Right atrium auricular region (tissue), 2 donors: ENCODE measurements at regions not wholly inside any gene's neighbourhood (a gene's known extent, or its start where the extent isn't known, plus 50 kb on each side); places are given as distances from the start of the nearest gene placed in this dataset.
"Not testable (repeated sequence)": the region's sequence is repeated elsewhere in the genome, so short reads cannot be mapped to it uniquely, and the experiment has no call there.

Experiments
- DNase-seq: peaks from one replicate; pipeline ENCODE4 v3.0.0-alpha.2; 2019; ENCODE audit warnings: low spot score
- H3K27ac ChIP-seq, 2 donors: fragments of 200-600 bp; sonication (generic); 1 replicate in 1 of 2; 2 replicates in 1 of 2; pipeline ENCODE4 v1.5.1; 2016 to 2019
- H3K27me3 ChIP-seq, 2 donors: fragments of 200-600 bp; sonication (generic); one replicate each; pipeline versions ENCODE4 v1.5.1 to v1.6.0; 2017 to 2019
- H3K36me3 ChIP-seq: fragments of 200-600 bp; sonication (generic); one replicate; pipeline ENCODE4 v1.5.1; 2016
- H3K4me1 ChIP-seq, 2 donors: fragments of 200-600 bp; sonication (generic); one replicate each; pipeline versions ENCODE4 v1.5.1 to v1.6.0; 2017 to 2019
- H3K4me3 ChIP-seq, 2 donors: fragments of 200-600 bp; sonication (generic); 1 replicate in 1 of 2; 2 replicates in 1 of 2; pipeline ENCODE4 v1.5.1; 2017 to 2019; ENCODE audit warnings: mild to moderate bottlenecking in 1 of 2, moderate library complexity in 1 of 2
- H3K9me3 ChIP-seq, 2 donors: fragments of 200-600 bp; sonication (generic); one replicate each; pipeline ENCODE4 v1.5.1; 2019
- TF ChIP-seq, protein P1 (sequence below), 2 donors: fragments of 200-600 bp; sonication (generic); IDR thresholded peaks; one replicate each; pipeline ENCODE4 v1.5.1; 2019; ENCODE audit warnings: antibody characterized with exemption in 2 of 2

DNA sequence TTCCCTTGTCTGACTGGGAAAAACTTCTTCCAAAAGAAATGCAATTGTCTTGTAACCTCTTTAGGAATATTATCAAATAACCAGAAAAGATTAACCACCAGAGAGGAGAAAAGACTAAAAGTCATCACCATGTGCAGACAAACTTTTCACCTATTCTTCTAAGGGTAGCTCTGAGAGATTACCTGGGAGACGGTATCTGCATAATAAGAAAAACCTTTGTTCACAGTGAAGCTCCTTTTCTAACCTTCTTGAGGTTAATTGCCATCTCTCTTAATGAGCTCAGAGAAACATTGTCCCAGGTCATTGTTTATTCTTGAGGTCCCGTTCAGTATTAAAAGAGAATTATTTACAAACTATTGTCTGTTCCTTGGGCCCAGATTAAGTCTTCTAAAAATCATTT is 1091.2 kb upstream of the LRRTM1 start:
- TF ChIP-seq, protein P1, sequence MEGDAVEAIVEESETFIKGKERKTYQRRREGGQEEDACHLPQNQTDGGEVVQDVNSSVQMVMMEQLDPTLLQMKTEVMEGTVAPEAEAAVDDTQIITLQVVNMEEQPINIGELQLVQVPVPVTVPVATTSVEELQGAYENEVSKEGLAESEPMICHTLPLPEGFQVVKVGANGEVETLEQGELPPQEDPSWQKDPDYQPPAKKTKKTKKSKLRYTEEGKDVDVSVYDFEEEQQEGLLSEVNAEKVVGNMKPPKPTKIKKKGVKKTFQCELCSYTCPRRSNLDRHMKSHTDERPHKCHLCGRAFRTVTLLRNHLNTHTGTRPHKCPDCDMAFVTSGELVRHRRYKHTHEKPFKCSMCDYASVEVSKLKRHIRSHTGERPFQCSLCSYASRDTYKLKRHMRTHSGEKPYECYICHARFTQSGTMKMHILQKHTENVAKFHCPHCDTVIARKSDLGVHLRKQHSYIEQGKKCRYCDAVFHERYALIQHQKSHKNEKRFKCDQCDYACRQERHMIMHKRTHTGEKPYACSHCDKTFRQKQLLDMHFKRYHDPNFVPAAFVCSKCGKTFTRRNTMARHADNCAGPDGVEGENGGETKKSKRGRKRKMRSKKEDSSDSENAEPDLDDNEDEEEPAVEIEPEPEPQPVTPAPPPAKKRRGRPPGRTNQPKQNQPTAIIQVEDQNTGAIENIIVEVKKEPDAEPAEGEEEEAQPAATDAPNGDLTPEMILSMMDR (IDR thresholded peaks at IDR 0.05) = no peak
- no peaks in the 10 kb centered on the region for H3K9me3 ChIP-seq
- no peak overlapping the region for H3K4me3 ChIP-seq
- H3K4me1 ChIP-seq = no peaks in the 10 kb centered on the region
- H3K36me3 ChIP-seq = no peaks in the 10 kb centered on the region
- DNase-seq = no peak
- no peaks in the 10 kb centered on the region for H3K27me3 ChIP-seq
- H3K27ac ChIP-seq = no peak overlapping the region

DNA sequence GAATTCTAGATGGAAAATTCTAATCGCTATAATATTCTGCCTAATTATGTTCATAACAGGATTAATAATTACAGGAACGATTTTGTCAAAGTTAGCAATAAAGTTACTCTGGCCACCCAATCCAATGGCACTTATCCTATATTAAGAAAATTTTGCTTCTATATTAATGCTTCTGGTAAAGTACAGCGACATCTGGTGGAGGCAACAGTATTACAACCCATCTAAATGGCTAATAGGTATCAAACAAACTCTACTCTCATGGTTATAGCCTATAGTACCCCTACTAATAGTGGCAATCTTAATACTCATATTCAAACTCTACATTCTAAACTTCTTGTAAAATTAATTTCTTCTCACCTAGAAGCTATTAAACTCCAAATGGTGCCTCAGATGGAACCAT is 1084.7 kb upstream of the LRRTM1 start:
- Histone ChIP-seq H3K4me1 (no peaks in the 10 kb centered on the region), H3K4me3 (no peak overlapping the region), H3K36me3 (no peaks in the 10 kb centered on the region), H3K9me3 (no peaks in the 10 kb centered on the region), H3K27me3 (no peaks in the 10 kb centered on the region), H3K27ac (no peak overlapping the region)
- TF ChIP-seq, protein P1 (IDR thresholded peaks at IDR 0.05) = no peak
- no peak for DNase-seq

DNA sequence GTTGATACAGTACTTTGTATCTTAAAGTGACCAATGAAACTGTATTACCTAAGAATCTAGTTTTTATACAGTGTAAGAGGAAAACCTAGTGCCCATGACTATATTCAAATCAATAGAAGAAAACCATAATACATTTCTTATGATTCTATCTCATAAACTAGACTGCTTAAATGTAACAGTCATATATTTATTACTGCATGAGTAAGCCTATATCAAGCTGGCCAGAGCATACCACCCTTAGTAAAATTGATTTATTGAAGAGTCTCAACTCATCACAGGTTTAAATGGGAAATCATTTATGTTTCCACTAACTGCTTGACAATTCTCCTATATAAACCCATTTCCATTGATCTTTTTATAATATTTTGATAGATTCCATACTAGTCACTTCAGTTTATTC is 1059.2 kb upstream of the LRRTM1 start:
- no peaks in the 10 kb centered on the region for H3K27me3 ChIP-seq
- TF ChIP-seq, protein P1 (IDR thresholded peaks at IDR 0.05) = no peak
- H3K4me3 ChIP-seq = no peak overlapping the region
- H3K9me3 ChIP-seq = no peaks in the 10 kb centered on the region
- DNase-seq = no peak
- H3K27ac ChIP-seq = no peak overlapping the region
- no peaks in the 10 kb centered on the region for H3K4me1 ChIP-seq
- H3K36me3 ChIP-seq = no peaks in the 10 kb centered on the region

DNA sequence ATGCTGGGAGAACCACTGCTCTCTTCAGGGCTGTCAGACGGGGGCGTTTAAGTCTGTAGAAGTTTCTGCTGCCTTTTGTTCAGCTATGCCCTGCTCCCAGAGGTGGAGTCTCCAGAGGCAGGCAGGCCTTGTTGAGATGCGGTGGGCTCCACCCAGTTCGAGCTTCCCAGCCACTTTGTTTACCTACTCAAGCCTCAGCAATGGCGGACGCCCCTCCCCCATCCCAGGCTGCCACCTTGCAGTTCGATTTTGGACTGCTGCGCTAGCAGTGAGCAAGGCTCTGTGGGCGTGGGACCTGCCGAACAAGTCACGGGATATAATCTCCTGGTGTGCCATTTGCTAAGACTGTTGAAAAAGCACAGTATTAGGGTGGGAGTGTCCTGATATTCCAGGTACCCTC is 1057.9 kb upstream of the LRRTM1 start:
- H3K4me1 ChIP-seq, H3K9me3 ChIP-seq, H3K27me3 ChIP-seq, H3K4me3 ChIP-seq, H3K36me3 ChIP-seq, H3K27ac ChIP-seq, DNase-seq: not testable (repeated sequence)

DNA sequence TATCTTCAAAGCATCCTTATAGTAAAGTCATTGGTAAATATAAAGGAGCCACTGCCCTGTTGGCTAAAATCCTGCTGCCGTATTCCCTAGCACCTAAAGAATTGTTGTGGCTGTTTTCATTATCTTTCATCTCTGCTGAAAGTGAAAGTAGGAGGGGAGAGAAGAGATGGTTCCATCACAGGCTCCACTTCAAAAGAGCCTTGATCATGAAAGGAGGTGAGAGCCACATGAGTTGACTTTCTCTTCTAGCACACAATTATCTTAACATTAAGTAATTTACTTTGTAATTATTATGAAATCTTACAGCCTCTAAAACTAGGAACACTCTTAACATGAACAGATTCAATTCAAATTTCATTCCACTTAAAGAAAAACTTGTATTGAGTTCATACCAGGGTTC is 1050.9 kb upstream of the LRRTM1 start:
- no peak overlapping the region for H3K4me3 ChIP-seq
- no peaks in the 10 kb centered on the region for H3K9me3 ChIP-seq
- TF ChIP-seq, protein P1 (IDR thresholded peaks at IDR 0.05) = no peak
- DNase-seq = no peak
- H3K27me3 ChIP-seq = no peaks in the 10 kb centered on the region
- H3K27ac ChIP-seq = no peak overlapping the region
- H3K4me1 ChIP-seq = no peaks in the 10 kb centered on the region
- no peaks in the 10 kb centered on the region for H3K36me3 ChIP-seq

DNA sequence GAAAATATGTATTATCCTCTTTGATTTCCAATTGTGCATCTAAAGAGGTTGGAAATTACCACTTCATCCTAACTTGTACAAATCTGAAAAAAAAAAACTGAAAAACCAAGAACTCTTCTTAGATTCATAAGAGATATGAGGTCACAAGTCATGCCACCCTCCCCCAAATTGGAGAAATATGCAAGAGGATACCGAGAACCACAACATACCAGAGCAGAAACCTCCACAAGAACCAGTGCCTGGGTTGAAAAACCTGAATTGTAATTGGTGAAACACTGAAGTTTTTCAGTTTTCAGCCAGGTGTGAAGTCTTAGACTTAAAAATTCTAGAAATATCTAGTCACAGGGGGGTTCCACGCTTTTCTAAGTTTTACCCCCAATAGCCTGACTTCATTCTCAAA is 1029.5 kb upstream of the LRRTM1 start:
- no peak for DNase-seq
- Histone ChIP-seq H3K36me3 (no peaks in the 10 kb centered on the region), H3K4me1 (no peaks in the 10 kb centered on the region), H3K4me3 (no peak overlapping the region), H3K9me3 (no peaks in the 10 kb centered on the region), H3K27ac (no peak overlapping the region), H3K27me3 (no peaks in the 10 kb centered on the region)
- TF ChIP-seq, protein P1 (IDR thresholded peaks at IDR 0.05) = no peak
